Calu3 (cell line): ENCODE measurements at regions not wholly inside any gene's neighbourhood (a gene's known extent, or its start where the extent isn't known, plus 50 kb on each side); places are given as distances from the start of the nearest gene placed in this dataset.

Experiments
- BruUV-seq: library from RNA; stranded (reverse); fragments of 400-500 nt; replicated peaks from 2 replicates; lab custom pipeline; 2021; lab: Mats Ljungman, UMichigan
- CTCF ChIA-PET: fragments of 300-600 bp; sonication (Branson Sonifier 250); formaldehyde crosslinking; loops from one replicate; lab custom pipeline; 2022; ENCODE audit warnings: antibody characterized with exemption; lab: Charles Lee
- DNase-seq: peaks from one replicate; pipeline ENCODE4 v3.0.0; 2022
- H3K27ac Mint-ChIP-seq: one replicate; pipeline ENCODE4 v1.8.0; 2022; ENCODE audit warnings: mixed read lengths; ENCODE audit not compliant: unreplicated experiment
- H3K27me3 Mint-ChIP-seq: one replicate; pipeline ENCODE4 v1.8.0; 2022; ENCODE audit warnings: mixed read lengths; ENCODE audit not compliant: unreplicated experiment
- H3K36me3 Mint-ChIP-seq: one replicate; pipeline ENCODE4 v1.8.0; 2022; ENCODE audit warnings: mild to moderate bottlenecking, moderate library complexity, mixed read lengths; ENCODE audit not compliant: insufficient read depth, unreplicated experiment
- H3K4me1 Mint-ChIP-seq: one replicate; pipeline ENCODE4 v1.8.0; 2022; ENCODE audit warnings: mild to moderate bottlenecking, low read depth, mixed read lengths; ENCODE audit not compliant: unreplicated experiment
- H3K4me3 Mint-ChIP-seq: one replicate; pipeline ENCODE4 v1.8.0; 2022; ENCODE audit warnings: mild to moderate bottlenecking, low read depth, moderate library complexity, mixed read lengths; ENCODE audit not compliant: unreplicated experiment
- H3K9me3 Mint-ChIP-seq: one replicate; pipeline ENCODE4 v1.8.0; 2022; ENCODE audit warnings: low read depth, mixed read lengths; ENCODE audit not compliant: unreplicated experiment
- intact Hi-C: fragments of 100-400 bp; cut with micrococcal nuclease; formaldehyde crosslinking; loops from one replicate; pipeline ENCODE4 v1.10.0; 2022; ENCODE audit not compliant: unreplicated experiment
- TF ChIP-seq, protein P1 (sequence below): fragments of 200-600 bp; IDR thresholded peaks from one replicate; pipeline ENCODE4 v1.8.0; 2022; ENCODE audit warnings: antibody characterized with exemption; ENCODE audit not compliant: unreplicated experiment

DNA sequence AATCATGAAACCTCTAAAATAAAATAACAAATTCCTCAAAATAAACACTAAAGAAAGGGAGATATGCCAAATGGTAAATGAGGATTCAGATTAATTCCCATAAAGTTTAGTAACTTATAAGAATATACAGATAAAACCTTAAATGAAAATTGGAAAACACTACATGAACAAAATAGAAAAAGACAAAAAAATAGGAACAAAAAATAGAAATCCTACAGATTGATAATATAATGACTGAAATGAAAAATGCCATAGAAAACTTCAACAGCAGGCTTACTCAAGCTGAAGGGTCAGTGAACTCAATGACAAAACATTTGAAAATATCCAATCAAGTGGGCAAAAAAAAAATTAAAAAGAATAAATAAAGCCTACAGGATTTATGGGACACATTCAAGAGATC, 1784.8 kb downstream of the PCDH9 start:
- H3K36me3 Mint-ChIP-seq, result no peaks in the 10 kb centered on the region
- CTCF ChIA-PET, result no interaction called here
- no peak for DNase-seq
- H3K4me1 Mint-ChIP-seq, result no peaks in the 10 kb centered on the region
- BruUV-seq, result no TSS peak
- H3K27ac Mint-ChIP-seq, result no peak overlapping the region
- H3K27me3 Mint-ChIP-seq, result no peaks in the 10 kb centered on the region
- H3K9me3 Mint-ChIP-seq, result peaks cover 3% of the 10 kb centered on the region
- H3K4me3 Mint-ChIP-seq, result no peak overlapping the region
- intact Hi-C loops, result no loop called here
- TF ChIP-seq, protein P1, sequence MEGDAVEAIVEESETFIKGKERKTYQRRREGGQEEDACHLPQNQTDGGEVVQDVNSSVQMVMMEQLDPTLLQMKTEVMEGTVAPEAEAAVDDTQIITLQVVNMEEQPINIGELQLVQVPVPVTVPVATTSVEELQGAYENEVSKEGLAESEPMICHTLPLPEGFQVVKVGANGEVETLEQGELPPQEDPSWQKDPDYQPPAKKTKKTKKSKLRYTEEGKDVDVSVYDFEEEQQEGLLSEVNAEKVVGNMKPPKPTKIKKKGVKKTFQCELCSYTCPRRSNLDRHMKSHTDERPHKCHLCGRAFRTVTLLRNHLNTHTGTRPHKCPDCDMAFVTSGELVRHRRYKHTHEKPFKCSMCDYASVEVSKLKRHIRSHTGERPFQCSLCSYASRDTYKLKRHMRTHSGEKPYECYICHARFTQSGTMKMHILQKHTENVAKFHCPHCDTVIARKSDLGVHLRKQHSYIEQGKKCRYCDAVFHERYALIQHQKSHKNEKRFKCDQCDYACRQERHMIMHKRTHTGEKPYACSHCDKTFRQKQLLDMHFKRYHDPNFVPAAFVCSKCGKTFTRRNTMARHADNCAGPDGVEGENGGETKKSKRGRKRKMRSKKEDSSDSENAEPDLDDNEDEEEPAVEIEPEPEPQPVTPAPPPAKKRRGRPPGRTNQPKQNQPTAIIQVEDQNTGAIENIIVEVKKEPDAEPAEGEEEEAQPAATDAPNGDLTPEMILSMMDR, result no peak

- no peaks in the 10 kb centered on the region for H3K36me3 Mint-ChIP-seq
- no peaks in the 10 kb centered on the region for H3K4me1 Mint-ChIP-seq
- H3K27ac Mint-ChIP-seq, result no peak overlapping the region
- H3K4me3 Mint-ChIP-seq, result no peak overlapping the region
- CTCF ChIA-PET, result no interaction called here
- BruUV-seq, result no TSS peak
- intact Hi-C loops, result no loop called here
- H3K9me3 Mint-ChIP-seq, result peaks cover 10% of the 10 kb centered on the region
- TF ChIP-seq, protein P1, result no peak
- no peaks in the 10 kb centered on the region for H3K27me3 Mint-ChIP-seq
- no peak for DNase-seq
These were observed 1794.5 kb downstream of the PCDH9 start for GRCh38 chr13:65435590-65435989.

- Mint-ChIP-seq H3K4me1 (no peaks in the 10 kb centered on the region), H3K27ac (no peak overlapping the region), H3K27me3 (no peaks in the 10 kb centered on the region), H3K9me3 (peaks cover 3% of the 10 kb centered on the region), H3K36me3 (no peaks in the 10 kb centered on the region), H3K4me3 (no peak overlapping the region)
- TF ChIP-seq, protein P1, result no peak
- CTCF ChIA-PET, result no interaction called here
- BruUV-seq, result no TSS peak
- DNase-seq, result no peak
- intact Hi-C loops, result no loop called here
These were observed 1812.2 kb downstream of the PCDH9 start for GRCh38 chr13:65417953-65418352.

GRCh38 chr13:65416784-65417183, 1813.4 kb downstream of the PCDH9 start:
- Mint-ChIP-seq H3K27me3 (no peaks in the 10 kb centered on the region), H3K9me3 (peaks cover 3% of the 10 kb centered on the region), H3K4me3 (no peak overlapping the region), H3K36me3 (no peaks in the 10 kb centered on the region), H3K4me1 (no peaks in the 10 kb centered on the region), H3K27ac (no peak overlapping the region)
- intact Hi-C loops, result no loop called here
- TF ChIP-seq, protein P1, result no peak
- BruUV-seq, result no TSS peak
- CTCF ChIA-PET, result no interaction called here
- no peak for DNase-seq
